ENCODE measurements at regions not wholly inside any gene's neighbourhood (a gene's known extent, or its start where the extent isn't known, plus 50 kb on each side); places are given as distances from the start of the nearest gene placed in this dataset.

DNA sequence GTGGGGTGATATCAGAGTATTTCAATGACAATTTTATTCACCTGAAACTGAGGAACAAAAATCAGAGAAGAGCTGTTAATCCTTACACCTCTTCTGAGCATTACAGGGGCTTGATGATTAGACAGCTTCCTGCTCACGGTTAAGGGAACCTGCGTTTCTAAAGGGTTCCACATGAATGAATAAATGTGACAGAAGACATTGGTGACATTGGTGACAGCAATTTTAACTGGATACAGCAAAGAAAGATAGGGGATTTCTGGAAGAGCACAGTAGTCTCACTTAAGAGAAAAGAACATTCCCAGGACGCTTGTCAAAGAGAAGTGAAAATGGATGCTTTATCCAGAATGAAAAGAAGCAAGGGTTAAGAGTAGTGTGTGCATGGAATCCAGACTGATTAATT lies 235.9 kb upstream of the CNTN3 start:
- TF ChIP-seq, protein P1, sequence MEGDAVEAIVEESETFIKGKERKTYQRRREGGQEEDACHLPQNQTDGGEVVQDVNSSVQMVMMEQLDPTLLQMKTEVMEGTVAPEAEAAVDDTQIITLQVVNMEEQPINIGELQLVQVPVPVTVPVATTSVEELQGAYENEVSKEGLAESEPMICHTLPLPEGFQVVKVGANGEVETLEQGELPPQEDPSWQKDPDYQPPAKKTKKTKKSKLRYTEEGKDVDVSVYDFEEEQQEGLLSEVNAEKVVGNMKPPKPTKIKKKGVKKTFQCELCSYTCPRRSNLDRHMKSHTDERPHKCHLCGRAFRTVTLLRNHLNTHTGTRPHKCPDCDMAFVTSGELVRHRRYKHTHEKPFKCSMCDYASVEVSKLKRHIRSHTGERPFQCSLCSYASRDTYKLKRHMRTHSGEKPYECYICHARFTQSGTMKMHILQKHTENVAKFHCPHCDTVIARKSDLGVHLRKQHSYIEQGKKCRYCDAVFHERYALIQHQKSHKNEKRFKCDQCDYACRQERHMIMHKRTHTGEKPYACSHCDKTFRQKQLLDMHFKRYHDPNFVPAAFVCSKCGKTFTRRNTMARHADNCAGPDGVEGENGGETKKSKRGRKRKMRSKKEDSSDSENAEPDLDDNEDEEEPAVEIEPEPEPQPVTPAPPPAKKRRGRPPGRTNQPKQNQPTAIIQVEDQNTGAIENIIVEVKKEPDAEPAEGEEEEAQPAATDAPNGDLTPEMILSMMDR (IDR thresholded peaks at IDR 0.05; ENCODE audit: insufficient read depth, low read depth, low read length) = no peak
- TF ChIP-seq EZH2 (IDR thresholded peaks at IDR 0.05; ENCODE audit: insufficient read depth, low read length) = no peak

All from astrocyte (in vitro differentiated cells and primary cell).